Stimulated activated CD4-positive, alpha-beta T cell treated with anti-CD3 and anti-CD28 coated beads, Interleukin-4, amount 100 ng/mL, for 1 hour (primary cell): ENCODE measurements at regions not wholly inside any gene's neighbourhood (a gene's known extent, or its start where the extent isn't known, plus 50 kb on each side); places are given as distances from the start of the nearest gene placed in this dataset.
"Not testable (repeated sequence)": the region's sequence is repeated elsewhere in the genome, so short reads cannot be mapped to it uniquely, and the experiment has no call there.

Experiments used
- DNase-seq: peaks from one replicate; pipeline ENCODE4 v3.0.0-alpha.2; 2020

DNA sequence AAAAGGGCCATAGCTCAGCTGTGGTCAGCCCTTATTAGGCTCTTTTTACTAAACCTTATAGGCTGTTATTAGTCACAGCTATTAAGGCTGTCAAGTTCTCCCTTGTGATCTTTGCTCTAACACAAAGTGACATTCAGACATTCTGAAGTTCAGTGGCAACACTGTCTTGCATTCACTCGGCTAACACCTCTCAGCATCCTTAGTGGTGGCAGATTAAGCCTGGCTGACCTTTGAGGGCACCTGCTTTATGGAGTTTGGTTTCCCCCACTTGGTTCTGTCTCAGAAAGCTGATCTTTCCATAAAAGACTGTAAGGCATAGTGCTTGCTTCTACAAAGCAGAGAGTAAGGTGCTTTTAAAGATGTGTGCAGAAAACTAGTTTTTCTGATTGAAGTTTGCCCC lies 677.4 kb upstream of the TMEM132C start:
- DNase-seq, result no peak

DNA sequence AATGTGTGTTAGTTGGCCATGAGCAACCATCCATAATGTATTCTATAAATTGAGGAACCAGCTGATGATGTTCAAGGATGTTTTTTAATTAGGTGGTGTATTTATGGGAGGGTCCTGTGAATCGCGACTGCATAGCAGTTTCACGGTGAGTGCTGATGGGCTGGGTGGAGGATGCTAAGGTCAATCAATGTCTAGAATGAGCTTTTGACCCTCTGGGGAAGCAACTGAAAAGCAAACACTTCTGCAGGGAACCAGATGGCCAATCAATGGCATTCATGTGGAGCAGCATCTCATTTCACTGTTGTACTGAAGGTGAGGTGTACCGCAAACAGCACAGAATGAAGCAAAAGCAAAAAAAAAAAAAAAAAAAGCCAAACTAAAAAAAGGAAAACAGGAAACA lies 676.1 kb upstream of the TMEM132C start:
- DNase-seq, result no peak

DNA sequence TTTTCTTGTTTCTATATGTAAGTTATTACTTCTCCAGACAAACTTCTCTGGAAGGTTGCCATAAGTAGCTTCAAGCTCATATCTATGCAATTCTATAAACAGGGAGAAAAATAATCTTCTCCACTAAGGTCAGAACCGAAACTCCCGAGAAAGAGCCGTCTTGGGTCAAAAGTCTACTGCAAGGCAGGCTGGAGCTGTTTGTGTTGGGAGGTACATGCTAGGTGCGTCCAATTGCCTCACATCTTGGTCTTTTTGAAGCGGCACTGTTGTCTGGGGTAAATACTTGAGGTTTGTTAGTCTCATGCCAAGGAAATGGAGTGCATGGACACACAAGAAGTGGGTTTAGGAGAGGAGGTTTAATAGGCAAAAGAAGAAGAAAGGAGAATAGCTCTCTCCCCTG lies 674.7 kb upstream of the TMEM132C start:
- no peak for DNase-seq

DNA sequence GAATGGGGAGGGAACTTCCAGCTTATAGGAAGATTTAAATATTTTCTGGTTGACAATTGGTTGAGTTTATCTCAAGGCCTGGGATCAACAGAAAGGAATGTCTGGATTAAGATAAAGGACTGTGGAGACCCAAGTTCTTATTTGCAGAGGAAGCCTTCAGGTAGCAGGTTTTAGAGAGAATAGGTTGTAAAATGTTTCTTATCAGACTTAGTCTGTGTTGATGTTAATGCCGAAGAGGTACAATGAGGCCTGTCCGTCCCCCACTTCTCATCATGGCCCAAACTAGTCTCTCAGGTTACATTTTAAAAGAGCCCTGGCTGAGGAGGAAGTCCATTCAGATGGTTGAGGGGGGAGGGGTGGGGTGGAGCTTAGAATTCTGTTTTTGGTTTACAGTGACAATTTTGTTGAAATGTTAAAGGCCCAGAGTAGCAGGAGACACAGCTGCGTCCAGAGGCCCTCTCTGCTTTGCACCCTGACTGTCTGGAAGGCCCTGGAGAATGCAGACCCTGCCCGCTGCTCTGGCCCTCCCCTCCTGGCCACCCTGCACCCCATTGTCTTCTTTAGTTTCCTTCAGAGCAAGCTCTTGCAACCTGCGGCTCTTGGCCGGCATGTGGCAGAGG lies 672.5 kb upstream of the TMEM132C start:
- no peak for DNase-seq

DNA sequence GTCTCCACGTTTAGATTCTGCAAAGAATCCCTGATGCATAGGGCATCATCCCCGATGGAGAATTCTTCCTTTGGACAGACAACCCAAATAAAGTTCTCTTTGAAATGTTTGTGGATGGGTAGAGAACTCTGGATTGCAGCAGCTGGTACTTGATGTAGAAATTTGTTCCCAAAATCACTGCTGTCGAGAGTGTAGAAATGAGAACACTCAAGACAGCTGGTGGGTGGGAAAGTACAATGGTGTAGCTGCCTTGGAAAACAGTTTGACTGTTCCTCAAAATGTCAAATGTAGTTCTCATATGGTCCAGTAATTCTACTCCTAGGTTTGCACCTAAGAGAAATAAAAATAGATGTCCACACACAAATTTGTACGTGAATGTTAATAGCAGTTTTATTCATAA lies 671.5 kb upstream of the TMEM132C start:
- DNase-seq, result no peak

- DNase-seq, result no peak
These were observed 670.1 kb upstream of the TMEM132C start for GRCh38 chr12:127596891-127597290.

DNA sequence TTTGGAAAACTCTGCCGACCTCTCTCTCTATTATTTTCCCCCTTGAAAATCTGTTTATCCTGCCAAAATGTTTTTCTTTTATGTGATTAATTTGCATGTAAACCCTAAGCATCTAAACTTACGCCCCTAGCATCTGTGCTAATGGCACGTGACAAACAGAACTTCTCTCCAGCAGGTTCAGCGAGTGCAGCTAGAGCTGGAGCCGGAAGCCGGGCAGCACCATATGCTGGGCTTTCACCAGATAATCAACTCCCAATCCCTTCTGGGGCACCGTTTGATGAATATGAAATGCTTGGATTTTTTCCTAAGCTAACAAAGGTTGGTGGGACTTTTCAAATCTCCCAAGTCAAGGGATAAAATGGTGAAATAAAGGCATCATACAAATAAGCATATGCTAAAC lies 667.5 kb upstream of the TMEM132C start:
- no peak for DNase-seq

GRCh38 chr12:127600211-127600610 lies 666.8 kb upstream of the TMEM132C start:
- DNase-seq, result no peak

DNA sequence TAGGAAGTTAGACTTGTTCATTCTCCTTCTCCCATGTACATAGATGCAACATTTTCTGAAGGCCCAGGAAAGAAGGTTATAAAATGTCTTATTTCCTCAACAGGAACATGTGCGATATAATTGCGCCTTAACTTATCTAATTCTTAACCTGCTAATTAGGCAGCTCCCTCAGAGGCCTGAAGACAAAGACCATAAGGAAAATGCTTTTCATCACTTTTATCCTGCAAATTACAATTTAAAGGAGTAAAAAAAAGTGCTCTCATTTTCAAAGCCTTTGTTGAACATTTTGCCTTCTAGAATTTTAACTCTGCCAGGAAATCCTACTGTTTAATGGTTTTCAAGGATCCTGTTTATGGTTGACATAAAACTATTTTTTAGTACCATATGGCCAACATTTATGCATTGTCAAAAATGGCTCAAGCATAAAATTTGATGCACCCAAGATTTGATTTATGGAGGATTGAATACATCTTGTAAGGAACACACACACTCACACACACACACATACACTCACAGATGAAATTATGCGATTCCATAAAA lies 660.4 kb upstream of the TMEM132C start:
- no peak for DNase-seq

DNA sequence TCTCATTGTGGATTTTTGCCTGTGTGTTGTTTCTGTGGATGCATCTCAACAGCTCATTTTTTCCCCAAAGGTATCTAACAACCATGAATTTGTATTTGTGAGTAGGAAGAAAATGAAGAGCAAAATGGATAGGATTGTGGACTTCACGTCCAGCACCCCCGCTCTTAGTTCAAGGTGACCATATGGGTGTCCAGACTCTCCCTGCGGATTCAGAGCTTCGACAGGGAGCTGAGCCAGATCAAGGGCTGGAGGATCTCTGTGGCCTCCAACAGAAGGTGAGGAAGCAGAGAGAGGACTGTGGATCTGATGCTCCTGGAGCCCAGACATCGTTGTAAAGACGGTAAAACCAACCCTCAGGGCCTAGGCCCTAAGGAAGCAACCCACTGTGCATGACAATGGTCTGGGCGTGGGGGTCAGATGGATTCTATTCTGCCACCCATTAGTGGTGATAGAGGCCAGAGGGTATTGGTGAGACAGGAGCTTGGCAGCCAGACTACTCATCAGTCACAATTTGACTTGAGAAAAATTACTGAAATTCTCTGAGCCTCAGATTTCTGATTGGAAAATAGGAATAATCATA lies 659.7 kb upstream of the TMEM132C start:
- DNase-seq, result no peak

GRCh38 chr12:127608359-127608758 lies 658.6 kb upstream of the TMEM132C start:
- not testable (repeated sequence) for DNase-seq

DNA sequence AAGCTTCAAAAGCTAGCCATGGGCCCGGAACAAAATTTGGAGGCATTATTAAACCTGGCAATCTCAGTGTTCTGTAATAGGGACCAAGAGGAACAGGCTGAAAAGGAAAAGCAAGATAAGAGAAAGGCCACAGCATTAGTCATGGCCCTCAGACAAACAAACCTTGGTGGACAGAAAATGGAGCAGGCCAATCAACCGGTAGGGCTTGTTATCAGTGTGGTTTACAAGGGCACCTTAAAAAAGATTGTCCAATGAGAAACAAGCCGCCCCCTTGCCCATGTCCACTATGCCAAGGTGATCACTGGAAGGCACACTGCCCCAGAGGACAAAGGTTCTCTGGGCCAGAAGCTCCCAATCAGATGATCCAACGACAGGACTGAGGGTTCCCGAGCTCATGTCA lies 653.9 kb upstream of the TMEM132C start:
- DNase-seq, result no peak

DNA sequence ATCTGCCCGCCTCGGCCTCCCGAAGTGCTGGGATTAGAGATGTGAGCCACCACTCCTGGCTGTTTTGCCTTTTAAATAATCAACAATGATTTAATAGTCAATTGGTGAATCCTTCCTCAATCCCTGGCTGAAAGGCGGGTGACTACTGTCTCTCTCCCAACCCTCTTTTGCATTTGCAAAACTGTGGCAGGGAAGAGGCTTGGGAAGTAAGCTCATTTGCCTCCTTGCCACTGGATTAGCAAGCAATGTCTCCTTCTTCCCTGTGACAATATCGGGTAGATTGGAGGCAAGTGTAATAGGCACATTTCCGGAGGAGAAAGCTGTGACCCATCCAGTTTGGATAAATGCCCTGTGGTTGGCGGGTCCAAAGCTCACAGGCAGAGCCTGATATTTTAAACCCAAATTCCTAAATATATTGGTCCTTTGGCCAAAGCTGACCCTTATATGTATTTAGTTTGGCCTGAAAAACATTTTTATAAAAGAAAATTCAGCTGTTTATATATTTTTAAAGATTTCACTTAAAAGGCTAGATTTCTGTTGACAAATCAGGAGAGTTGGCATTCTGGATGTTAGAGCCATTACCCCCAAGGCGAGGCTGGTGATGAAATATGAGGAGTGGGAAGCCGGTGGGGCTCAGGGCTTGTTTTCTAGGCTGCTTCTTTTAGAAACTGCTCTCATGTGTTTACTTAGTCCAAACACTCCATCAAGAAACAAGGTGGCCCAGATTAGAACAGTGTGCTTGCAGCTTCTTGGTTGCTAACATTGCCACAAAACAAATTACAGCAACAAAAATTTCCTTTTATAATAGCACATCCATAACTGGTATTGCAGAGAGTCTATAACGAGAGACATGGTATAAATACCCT lies 646.9 kb upstream of the TMEM132C start:
- no peak for DNase-seq

GRCh38 chr12:127620735-127621355 lies 646.1 kb upstream of the TMEM132C start:
- DNase-seq, result no peak

- DNase-seq, result no peak
These were observed 645.6 kb upstream of the TMEM132C start for GRCh38 chr12:127621366-127621765.

- DNase-seq, result no peak
These were observed 643.6 kb upstream of the TMEM132C start for GRCh38 chr12:127623362-127623761.

GRCh38 chr12:127625176-127625771 lies 641.7 kb upstream of the TMEM132C start:
- no peak for DNase-seq

- DNase-seq, result no peak
These were observed 638.3 kb upstream of the TMEM132C start for GRCh38 chr12:127628645-127629044.

- no peak for DNase-seq
These were observed 637.7 kb upstream of the TMEM132C start for GRCh38 chr12:127629066-127629820.

GRCh38 chr12:127632461-127632860 lies 634.5 kb upstream of the TMEM132C start:
- no peak for DNase-seq

DNA sequence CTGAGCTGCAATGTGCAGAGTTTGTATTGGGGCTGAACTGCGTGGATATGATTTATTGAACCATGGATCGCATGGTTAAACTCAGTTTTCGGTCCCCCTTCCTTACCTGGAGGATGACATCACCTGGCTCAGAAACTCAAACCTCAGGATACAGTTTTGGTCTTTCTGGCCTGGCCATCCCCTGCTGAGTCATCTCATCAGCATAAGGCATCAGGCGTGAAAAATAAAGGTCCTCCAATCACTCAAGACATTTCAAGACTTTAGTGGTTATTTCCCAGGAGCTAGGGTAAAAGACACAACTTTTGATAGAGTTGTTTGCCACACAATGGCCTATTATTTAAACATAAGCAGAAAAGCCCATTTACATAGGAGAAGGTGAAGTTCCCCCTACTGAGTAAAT lies 631.1 kb upstream of the TMEM132C start:
- DNase-seq, result no peak

GRCh38 chr12:127636882-127637281 lies 630.1 kb upstream of the TMEM132C start:
- DNase-seq, result no peak
